Breast epithelium (tissue), 3 donors: ENCODE measurements at regions not wholly inside any gene's neighbourhood (a gene's known extent, or its start where the extent isn't known, plus 50 kb on each side); places are given as distances from the start of the nearest gene placed in this dataset.

ENCODE experiments used
- CTCF ChIP-seq, 3 donors: fragments of 450-650 bp; IDR thresholded peaks; one replicate each; pipeline ENCODE4 v1.5.1; 2016 to 2017; ENCODE audit warnings: antibody characterized with exemption in 3 of 3, mild to moderate bottlenecking in 3 of 3, moderate library complexity in 3 of 3
- POLR2A ChIP-seq: fragments of 450-650 bp; IDR thresholded peaks from one replicate; pipeline ENCODE4 v1.6.1; 2016; ENCODE audit warnings: antibody characterized with exemption, mild to moderate bottlenecking, moderate library complexity
- POLR2AphosphoS5 ChIP-seq, 3 donors: sonication (generic); formaldehyde crosslinking; IDR thresholded peaks; one replicate each; pipeline ENCODE4 v1.6.1; 2017; ENCODE audit warnings: antibody characterized with exemption in 3 of 3

GRCh38 chr6:121694801-121695251, 259.4 kb downstream of the GJA1 start:
- TF ChIP-seq CTCF (IDR thresholded peaks at IDR 0.05) (no peak), POLR2AphosphoS5 (IDR thresholded peaks at IDR 0.05) (no peak), POLR2A (no peak)
